GM21381 (cell line): ENCODE measurements at regions not wholly inside any gene's neighbourhood (a gene's known extent, or its start where the extent isn't known, plus 50 kb on each side); places are given as distances from the start of the nearest gene placed in this dataset.

Source experiments
- ATAC-seq: cut with Tn5 transposase; IDR thresholded peaks from one replicate; pipeline ENCODE4 v1.9.1; 2021; ENCODE audit warnings: mild to moderate bottlenecking, moderate library complexity; ENCODE audit not compliant: unreplicated experiment

DNA sequence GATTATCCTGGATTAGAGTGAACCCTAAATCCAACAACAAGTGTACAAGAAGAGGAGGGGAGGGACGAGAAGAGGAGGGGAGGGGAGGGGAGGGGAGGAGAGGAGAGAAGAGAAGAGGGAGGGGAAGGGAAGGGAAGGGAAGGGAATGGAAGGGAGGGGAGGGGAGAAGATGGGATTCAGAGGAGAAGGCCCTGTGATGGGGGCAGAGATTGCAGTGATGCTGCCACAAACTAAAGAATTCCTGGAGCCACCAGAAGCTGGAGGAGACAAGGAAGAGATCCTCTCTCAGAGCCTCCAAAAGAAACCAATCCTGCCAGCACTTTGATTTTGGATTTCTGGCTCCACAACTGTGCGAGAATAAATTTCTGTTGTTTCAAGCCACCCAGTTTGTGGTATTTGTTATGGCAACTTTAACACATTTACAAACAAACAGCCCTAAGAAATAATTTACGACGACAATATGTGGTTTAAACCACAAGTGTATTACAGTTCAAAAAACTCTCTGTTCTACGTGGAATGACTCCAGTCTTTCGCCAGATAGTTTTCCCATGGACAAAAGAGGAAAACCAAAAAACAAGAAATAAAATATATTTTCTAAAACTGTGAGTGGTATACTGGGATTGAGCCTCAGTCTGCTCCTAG lies 235.4 kb downstream of the HDGFL1 start:
- no peak for ATAC-seq

DNA sequence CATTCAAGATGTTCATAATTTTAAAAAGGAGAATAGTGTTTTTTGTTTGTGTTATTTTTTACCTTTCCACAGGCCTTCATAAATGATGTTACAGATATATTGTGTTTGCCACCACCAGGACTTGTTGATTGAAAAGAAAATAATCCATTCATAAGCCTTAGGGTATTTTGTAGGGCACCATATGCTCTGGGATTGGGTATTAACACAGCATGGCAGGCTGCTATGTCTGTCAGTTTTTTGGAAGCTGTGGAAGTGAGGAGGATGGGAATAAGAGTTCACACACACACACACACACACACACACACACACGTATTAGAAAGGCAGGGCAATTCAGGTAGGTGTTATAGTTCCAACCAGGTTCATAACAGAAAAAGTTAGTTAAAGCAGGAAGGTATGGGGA lies 237.9 kb downstream of the HDGFL1 start:
- no peak for ATAC-seq

DNA sequence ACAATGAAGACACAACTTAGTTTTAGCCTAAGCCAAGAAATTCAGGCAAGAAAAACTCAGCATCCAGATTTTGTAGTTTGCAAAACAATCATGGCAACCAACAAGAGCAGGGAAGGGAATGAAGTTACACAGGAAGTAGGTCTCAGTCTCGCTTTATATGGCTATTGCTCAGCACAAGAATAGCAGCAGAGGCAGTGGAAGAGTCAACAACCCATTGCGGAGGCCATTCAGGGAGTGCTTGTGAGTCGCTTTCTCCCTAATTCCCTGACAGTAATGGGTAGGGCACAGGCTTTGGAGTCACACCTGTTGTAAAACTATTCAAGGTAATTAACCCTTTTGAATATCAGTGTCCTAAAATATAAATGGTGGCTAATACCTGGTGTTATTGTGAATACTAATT lies 238.5 kb downstream of the HDGFL1 start:
- no peak for ATAC-seq

DNA sequence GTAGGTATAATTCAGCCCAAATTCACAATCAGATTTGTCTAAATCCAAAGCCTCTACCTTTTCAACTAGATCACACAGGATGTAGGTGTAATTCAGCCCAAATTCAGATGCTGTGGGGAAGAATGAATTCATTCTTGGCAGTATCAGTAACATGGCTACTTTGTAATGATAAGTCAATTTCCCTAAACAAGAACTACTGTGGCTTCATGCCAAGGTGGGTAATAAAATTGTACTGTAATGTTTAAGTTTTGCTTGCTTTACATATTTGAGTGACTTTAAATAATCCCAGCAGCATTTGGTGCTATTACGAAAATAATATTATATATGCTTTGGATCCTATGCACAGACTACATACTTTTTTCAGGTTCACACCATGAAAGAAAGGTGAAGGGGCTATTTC lies 239.1 kb downstream of the HDGFL1 start:
- ATAC-seq, result no peak

DNA sequence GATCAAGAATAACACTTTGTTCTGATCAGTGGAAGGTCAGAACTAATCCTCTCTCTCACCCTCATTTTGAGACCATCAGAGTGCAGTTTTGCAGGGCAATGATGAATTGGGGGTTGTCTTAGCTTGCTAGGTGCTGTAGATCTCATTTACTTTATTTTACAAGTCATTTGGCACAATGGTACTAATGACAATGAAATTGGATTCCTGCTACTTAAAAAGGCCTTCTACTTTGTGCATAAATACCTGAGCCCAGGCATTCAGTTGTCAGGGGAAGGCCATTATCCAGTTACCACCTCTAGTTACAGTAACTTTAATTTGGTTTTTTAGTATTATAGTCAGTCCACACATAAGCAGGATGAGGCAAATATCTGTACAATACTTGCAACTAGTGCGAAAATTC lies 240.0 kb downstream of the HDGFL1 start:
- no peak for ATAC-seq

DNA sequence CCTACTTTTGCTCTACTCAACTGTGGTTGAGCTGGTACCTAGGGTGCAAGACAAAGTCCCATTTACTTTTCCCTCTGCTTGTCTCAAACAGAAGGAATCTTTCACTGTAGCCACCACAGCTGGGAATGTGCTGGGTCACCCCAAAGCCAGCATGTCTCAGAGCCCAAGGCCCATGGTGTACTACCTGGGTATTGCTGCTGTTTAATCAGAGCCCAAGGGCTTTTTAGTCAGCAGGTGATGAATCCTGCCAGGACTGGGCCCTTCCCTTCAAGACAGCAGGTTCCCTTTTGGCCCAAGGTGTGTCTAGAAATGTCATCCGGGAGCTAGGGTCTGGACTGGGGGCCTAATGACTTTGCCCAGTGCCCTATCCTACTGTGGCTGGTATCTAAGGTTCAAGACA lies 249.8 kb downstream of the HDGFL1 start:
- ATAC-seq, result no peak

DNA sequence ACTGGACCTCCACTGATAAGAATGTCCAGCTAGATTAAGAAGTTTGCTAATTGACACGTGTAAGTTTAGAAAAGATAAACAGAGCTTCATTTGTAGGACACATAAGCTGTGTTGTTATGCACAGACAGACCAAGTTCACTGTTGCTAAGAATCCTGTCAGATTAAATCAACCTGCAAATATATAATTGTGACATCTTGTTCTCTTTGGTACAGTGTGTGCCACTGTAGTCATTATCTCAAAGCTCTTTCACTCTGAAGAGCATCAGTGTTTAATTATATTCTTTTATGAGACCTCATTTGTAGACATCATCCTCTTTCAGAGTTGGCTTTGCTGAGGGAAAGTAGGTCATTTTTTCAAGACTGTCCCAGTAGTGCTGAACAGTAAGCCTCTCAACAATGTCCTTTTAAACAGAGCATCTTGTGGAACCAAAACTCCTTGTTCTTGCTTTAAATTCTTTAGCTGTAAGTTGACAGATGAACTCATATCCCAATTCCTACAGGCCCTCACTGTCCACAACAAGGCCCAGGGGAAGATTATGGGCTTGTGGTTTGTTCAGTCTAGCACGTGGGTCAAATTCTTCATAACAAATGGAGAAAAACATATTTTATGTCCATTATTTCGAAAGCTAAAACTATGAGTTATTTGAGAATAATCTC lies 252.4 kb downstream of the HDGFL1 start:
- no peak for ATAC-seq

DNA sequence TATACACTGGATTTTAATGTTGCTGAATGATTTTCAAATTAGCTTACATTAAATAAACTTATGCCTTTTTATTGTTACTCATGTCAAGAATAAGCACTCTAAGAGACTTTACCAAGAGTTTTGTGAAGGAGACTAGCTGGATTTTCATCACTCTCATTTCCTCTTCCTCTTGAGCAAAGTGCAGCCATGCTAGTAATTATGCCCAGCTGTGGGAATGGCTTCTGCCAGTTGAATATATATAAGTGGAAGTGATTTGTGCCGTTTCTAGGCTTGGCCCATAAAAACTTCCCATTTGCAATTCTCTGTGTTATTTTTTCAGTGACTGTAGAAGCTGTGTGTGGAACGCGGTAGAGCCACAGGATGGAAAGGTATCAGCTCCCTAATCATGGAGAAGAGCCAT lies 255.8 kb downstream of the HDGFL1 start:
- no peak for ATAC-seq

DNA sequence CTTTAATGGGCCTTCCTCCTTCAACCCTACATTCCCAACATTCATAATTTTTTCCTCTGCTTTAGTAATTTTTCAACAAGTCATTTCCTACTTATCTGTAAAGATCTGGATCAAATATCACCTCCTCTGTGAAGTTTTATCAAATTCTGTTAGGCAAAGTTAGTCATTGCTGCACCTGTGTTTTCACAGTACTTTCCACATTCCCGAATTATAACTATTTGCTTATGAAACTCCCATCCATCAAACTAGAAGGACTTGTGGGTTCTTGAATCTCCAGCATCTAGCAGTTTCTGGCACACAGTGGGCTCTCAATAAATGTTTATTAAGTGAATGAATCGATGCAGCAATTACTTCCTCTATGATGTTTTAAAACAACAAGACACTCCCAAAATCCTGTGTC lies 257.6 kb downstream of the HDGFL1 start:
- no peak for ATAC-seq

DNA sequence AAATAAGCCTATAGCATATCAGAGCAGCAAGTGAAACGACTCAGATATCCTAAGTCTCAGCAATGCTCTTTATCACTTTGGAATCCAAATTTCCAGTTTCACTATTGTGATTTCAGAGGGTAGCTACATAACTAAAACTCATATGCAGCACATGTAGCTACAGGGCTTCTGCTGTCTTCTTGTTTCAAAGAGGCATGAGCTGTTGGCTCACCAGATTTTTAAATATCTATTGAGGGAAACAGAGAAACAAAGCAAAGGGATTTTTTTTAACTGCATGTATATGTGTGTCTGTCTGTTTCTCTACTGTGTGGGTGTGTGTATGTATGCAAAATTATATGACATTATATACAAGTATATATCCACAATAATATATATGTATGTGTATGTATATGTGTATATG lies 258.4 kb downstream of the HDGFL1 start:
- ATAC-seq, result no peak

DNA sequence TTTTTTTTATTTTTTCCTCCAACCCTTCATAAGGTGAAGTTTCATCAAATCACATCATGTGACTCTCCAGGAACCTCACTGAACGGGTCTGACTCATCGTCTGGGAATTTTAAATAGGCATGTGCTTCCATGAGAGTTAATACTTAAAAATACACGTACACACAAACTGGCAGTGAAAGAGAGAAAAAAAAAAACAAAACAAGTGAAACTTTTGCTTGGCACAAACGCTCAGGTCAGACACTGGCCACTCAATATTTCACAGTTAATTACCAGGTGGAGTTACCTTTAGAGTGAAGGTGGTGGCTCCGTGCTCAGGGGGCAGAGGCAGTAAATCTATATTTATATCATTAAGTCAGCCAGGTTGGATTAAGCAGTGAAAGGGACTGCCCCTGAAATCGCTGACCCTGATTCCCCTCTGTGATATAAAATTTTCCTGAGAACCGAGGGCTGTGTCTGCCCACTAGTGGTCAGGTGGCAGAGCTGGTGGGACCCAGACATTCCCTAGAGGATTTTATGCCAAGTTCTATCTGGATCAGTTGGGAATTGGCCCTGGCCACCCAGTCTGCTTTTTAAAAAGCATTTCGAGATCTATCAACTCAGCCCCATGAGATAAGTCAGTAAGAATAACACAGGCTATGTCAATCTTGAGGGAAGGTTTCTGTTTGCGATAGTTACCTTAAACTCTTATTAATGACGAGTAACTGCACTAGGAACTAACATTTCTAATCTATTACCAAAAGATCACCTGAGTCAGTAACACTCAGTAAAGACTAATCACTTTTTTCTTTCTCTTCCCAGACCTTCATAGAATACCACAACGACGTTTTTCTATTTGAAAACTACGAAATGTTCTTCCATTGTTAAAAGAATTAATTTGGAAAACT lies 259.1 kb downstream of the HDGFL1 start:
- no peak for ATAC-seq

DNA sequence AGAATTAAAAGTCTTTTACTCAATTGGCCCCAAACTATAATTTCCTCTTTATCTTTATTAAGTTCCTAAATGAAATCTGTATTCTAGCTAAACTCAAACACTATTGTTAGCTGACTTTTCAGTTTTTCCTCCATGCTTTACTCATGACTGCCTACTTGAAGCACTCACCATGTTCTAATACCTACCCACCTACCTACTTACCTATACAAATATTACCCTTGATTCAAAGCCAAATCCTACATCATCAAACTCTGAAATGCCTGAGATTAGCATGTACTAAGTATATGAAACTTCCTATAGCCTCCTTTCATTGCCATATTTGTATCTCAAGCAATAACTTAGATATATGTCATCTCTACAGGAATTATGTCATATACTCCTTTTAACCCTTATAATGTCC lies 259.7 kb downstream of the HDGFL1 start:
- no peak for ATAC-seq

DNA sequence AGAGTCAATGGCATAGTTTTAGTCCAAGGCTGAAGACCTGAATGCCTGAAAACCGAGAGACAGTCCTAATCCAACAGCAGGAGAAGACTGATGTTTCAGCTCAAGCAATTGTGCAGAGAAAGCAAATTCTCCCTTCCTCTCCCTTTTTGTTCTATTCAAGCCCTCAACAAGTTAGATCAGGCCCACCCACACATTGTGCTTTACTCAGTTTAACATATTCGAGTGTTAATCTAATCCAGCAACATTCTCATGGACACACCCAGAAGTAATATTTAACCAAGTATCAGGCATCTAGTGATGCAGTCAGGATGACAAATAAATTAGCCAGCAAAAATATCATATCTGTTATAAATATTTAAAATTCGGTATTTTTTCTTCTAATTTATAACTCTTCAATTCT lies 261.1 kb downstream of the HDGFL1 start:
- no peak for ATAC-seq

DNA sequence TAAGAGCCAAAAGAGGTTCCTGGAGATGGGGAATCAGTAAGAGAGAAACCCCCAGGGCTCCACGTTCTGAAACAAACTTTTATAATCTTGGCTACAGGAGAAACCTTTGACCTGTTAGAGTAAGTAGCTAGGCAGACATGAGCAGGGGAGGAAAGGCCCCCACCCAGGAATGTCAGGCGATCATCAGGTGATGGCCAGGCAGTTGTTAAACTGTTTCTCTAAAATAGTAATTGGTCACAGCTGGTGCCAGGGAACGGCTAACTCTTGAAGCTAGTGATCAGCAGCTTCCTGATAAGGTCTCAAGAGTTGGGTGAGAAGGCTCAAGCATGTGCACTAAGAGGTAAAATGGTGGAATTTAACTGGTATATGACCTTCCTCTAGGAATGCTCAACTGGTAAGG lies 263.8 kb downstream of the HDGFL1 start:
- ATAC-seq, result no peak

DNA sequence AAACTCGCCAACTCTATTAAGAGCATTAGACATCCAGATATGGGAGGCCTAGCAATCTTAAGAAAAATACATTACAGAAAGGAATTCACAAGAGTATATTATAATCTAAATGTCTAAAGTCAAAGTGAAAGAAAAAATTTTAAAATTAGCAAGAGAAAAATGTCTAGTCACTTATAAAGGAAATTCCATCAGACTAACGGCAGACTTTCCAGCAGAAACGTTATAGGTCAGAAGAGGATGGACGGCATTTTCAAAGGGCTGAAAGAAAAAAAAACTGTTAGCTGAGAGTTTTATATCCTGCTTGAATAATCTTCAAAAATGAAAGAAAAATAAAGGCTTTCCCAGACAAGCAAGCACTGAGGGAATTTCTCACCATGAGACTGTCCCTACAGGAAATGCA lies 269.0 kb downstream of the HDGFL1 start:
- ATAC-seq, result no peak

DNA sequence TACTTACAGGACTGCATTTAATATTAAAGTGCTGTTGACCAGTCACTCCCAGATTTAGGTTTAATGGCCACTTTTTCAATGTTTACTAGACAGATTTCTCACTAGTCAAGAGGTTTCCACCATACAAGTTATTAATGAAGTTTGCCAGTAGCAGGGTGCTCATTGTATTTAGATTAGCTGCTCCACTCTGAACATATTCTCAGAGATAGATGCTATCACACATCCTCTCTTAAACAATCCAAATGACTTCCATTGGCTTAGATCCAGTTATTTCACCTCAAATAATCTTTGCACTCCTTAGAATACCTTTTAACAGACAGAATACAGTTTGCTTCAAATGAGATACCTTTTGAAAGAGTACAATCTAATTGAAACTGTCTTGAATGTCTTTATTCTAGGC lies 276.1 kb downstream of the HDGFL1 start:
- no peak for ATAC-seq

DNA sequence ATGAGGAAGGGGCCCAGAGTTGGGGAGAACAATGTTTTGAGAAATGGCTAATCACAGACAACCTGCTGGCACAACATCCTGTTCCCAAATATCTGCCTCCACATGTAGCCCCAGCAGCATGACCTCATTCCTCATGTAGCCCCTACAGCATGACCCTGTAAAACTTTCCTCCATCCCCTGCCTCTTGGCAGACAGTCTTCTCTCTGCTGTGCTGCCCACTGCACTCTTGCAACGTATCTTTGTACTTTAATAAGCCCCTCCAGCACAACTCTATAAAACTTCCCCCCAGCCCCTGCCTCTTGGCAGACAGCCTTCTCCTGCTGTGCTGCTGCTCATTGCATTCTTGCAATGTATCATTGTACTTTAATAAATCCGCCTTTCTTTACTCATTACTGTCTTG lies 278.8 kb downstream of the HDGFL1 start:
- ATAC-seq, result no peak

DNA sequence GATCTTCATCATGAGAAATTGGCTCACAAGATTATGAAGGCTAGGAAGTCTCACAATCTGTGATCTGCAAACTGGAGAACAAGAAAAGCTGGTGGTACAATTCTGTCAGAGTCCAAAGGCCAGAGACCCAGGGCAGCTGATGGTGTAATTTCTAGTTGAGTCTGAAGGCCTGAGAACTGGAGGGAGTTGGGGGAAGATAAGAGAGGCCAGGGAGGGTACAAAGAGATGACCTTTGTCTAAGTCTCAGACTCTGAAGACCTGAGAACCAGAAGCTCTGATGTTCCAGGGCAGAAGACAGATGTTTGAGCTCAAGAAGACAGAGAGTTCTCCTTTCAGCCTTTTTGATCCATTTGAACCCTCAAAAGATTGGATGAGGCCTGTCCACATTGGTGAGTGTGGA lies 280.6 kb downstream of the HDGFL1 start:
- ATAC-seq, result no peak

DNA sequence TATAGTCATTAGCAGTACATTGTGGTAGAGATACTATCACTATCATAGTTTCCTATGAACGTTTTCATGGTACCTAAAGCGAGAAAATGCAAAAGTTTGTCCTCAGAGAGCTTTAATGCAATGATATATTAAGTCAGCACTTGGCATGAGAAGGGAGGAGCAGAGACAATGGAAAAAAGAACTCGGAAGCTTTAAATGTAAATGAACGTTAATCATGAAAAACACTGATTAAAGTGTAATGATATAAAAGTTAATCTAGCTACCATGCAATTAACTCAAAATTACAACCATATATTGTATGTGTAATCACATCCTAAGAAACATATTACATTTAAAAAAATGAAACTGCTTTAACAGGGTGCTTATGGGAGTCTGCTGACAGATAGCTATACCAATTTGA lies 282.7 kb downstream of the HDGFL1 start:
- no peak for ATAC-seq

DNA sequence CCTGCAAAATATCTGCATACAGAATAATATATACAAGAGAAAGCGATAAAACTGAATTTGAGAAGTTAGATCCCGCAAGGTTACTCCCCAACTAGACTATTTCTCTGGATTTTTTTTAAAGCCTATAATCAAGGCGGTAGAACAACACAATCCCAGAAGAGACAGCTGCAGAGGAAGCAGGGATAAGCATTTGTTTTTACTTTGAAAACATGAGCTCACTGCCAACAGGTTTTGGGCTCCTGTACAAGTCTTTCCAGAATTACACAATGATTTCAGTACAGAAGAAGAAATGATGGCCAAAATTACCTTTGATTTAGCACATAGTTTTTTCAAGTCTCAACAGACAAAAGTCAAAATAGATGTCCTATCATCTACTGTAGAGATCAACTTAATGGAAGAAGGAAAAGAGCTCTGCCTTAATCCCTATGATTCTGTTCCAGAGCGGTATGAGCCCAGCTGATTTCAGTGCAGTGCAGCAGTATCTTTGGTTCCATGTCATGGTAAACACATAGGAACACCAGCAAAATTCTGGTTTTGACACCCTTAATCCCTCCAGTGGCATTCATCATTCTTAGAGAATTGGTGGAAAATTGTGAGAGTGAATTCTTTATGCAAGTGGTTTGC lies 304.3 kb downstream of the HDGFL1 start:
- ATAC-seq, result no peak

DNA sequence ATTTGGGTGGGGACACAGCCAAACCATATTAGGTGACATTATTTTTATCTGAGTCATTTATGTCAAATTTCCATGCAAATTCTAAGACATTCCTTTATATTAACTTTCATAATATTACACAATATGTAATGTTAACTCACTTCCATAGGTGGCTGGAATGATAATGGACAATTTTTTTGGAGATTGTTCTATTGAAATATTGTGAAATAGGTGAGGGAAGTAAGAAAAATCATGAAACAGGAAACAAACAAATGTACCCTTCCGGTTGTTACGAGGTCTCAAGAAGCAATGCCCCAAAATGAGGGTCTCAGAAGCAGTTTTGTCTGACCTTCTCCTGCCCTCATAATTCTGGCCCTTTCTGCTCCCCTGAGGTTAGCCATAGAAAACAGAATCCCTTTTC lies 306.5 kb downstream of the HDGFL1 start:
- no peak for ATAC-seq

DNA sequence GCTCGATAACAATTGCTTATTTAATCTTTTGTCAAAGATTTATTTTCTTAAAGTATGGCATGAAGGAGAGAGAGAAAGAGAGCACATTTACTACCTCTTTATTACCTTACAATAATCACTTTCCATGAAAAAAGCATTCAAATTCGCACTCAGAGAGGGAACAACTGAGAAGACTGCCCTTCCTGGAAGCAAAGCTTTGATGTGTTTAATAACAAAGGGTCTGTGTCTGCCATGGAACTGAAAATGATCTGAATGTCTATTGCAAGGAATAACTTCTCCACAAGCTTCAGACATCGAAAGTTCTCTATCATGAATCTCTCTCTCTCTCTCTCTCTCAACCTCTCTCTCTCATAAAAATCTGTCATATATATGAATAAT lies 308.9 kb downstream of the HDGFL1 start:
- ATAC-seq, result no peak
